Skeletal muscle satellite cell (primary cell): ENCODE measurements at regions not wholly inside any gene's neighbourhood (a gene's known extent, or its start where the extent isn't known, plus 50 kb on each side); places are given as distances from the start of the nearest gene placed in this dataset.

Experiments used
- H3K27me3 ChIP-seq: 2 replicates; pipeline ENCODE4 v1.7.0; 2013; ENCODE audit warnings: low read length; ENCODE audit not compliant: control insufficient read depth, insufficient read depth
- H3K36me3 ChIP-seq: 2 replicates; pipeline ENCODE4 v1.7.0; 2013; ENCODE audit warnings: mild to moderate bottlenecking, control low read depth, low read length; ENCODE audit not compliant: insufficient read depth
- H3K4me1 ChIP-seq: 2 replicates; pipeline ENCODE4 v1.7.0; 2013; ENCODE audit warnings: low read length; ENCODE audit not compliant: control insufficient read depth, insufficient read depth
- H3K4me2 ChIP-seq: 2 replicates; pipeline ENCODE4 v1.7.0; 2013; ENCODE audit warnings: mild to moderate bottlenecking, low read length
- H3K4me3 ChIP-seq: 2 replicates; pipeline ENCODE4 v1.7.0; 2013; ENCODE audit warnings: low read length
- H3K9ac ChIP-seq: 2 replicates; pipeline ENCODE4 v1.7.0; 2013; ENCODE audit warnings: mild to moderate bottlenecking, low read depth, low read length, moderate library complexity
- H3K9me3 ChIP-seq: replicated peaks from 2 replicates; pipeline ENCODE4 v1.7.0; 2013; ENCODE audit warnings: mild to moderate bottlenecking, control low read depth, low read length

DNA sequence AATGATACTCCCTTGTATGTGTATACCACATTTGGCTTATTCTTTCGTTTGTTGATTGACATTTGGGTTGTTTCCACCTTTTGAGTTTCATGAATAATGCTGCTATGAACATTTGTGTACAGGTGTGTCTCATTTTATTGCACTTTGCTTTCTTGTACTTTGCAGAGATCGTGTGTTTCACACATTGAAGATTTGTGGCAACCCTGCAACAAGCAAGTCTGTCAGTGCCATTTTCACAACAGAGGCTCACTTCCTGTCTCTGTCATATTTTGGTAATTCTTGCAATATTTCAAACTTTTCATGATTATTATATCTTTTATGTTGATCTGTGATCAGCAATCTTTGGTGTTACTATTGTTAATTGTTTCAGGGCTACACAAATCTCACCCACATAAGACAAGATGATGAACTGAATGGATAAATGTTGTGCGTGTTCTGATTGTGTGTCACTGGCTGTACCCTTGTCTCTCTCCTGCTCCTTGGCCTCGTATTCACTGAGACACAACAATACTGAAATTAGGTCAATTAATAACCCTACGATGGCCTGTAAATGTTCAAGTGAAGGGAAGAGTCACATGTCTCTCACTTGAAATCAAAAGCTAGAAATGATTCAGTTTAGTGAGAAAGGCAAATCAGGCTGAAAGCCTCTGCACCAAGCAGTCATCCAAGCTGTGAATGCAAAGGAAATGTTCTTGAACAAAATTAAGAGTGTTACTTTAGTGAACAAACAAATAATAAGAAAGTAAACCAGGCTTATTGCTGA lies 133.6 kb upstream of the JCAD start:
- Histone ChIP-seq H3K27me3 (peaks cover 16% of the 10 kb centered on the region), H3K9ac (no peak overlapping the region)

DNA sequence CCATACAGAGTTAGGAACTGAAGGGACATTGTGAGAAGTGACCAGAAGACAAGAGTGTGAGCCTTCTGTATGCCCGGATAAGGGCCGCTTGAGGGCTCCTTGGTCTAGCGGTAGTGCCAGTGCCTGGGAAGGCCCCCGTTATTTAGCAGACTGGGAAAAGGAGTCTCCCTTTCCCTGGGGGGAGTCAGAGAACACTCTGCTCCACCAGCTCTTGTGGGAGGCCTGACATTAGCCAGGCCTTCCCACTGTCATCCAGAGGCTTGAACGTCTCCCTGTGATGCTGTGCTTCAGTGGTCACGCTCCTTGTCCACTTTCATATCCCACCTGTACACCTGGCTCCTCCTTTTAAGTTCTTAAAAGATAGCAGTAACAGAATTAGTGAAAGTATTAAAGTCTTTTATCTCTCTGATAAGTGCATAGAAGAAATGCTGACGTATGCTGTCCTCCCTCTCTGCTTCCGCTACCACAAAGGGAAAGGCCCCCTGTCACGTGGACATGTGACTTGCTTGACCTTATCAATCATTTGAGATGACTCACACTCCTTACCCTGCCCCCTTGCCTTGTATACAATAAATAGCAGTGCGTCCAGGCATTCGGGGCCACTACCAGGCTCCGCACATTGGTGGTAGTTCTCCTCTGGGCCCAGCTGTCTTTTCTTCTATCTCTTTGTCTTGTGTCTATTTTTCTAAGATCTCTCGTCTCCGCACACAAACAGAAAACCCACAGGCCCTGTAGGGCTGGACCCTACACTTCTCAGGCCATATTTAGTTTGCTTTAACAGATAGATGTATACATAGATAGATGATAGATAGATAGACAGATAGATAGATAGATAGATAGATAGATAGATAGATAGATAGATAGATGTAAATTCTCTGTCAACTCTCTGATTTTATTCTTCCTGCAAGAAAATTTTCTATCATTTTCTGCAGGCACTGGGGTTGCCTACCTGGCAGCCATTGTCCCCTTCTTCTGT lies 131.5 kb upstream of the JCAD start:
- peaks cover 13% of the 10 kb centered on the region for H3K4me1 ChIP-seq
- no peak overlapping the region for H3K4me2 ChIP-seq
- peaks cover 5% of the 10 kb centered on the region for H3K9me3 ChIP-seq
- H3K9ac ChIP-seq = no peak overlapping the region
- H3K36me3 ChIP-seq = no peaks in the 10 kb centered on the region
- no peaks in the 10 kb centered on the region for H3K27me3 ChIP-seq
- no peak overlapping the region for H3K4me3 ChIP-seq

More for the DNA sequence above, 133.6 kb upstream of the JCAD start:
- no peak overlapping the region for H3K4me2 ChIP-seq
- H3K9me3 ChIP-seq = peaks cover 5% of the 10 kb centered on the region
- H3K4me3 ChIP-seq = no peak overlapping the region
- H3K36me3 ChIP-seq = no peaks in the 10 kb centered on the region
- H3K4me1 ChIP-seq = peaks cover 1% of the 10 kb centered on the region

DNA sequence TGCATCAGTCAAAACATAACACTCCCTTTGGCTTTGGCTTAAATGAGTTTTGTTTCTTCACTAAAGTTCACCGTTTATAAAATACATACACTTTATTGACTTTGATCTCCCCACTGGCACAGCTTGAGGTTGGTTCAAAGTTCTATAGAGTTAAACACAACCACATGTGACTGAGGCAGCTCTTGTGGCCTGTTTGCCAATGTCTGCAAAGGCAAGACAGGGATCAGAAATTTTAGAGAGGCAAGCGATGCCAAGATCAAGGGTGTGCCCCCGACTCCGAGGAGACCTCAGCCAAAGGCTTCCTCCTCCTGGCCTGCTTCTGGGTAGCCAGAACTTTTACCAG lies 129.8 kb upstream of the JCAD start:
- Histone ChIP-seq H3K4me1 (peaks cover 21% of the 10 kb centered on the region), H3K27me3 (no peaks in the 10 kb centered on the region), H3K36me3 (no peaks in the 10 kb centered on the region), H3K4me3 (no peak overlapping the region), H3K9me3 (peaks cover 1% of the 10 kb centered on the region), H3K9ac (no peak overlapping the region), H3K4me2 (no peak overlapping the region)

DNA sequence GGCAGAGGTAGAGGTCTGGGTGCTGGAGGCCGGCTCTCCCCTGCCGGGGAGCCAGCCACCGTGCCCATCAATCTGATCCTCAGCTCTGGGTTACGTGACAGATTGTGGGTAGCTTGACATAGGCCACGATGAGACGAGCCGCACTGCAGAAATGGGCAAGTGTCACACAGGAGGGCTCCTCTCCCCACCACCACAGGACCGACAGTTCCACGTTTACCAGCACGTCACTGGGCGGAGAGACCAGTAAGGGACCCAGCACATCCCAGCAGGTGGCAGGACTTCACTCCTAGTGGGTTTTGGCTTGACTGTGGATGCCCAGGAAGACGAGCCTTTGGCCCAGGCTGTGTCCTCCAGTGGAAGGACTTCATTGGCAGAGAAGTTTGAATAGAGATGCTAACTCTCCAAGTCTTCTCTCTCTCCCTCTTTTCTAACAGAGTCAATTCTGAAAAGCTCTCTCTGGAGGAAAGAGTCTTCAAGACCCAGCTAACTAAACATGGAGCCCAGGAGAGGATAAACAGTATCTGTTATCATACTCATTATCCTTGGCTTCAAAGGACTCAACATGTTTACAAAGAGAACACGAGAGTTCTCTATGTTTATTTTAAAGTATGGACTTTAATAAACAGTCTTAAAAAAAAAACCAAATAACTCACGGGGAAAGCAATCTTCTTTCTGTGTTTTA lies 129.3 kb upstream of the JCAD start:
- H3K4me2 ChIP-seq = no peak overlapping the region
- H3K27me3 ChIP-seq = no peaks in the 10 kb centered on the region
- H3K9me3 ChIP-seq = no peaks in the 10 kb centered on the region
- peaks cover 21% of the 10 kb centered on the region for H3K4me1 ChIP-seq
- H3K4me3 ChIP-seq = no peak overlapping the region
- no peaks in the 10 kb centered on the region for H3K36me3 ChIP-seq
- no peak overlapping the region for H3K9ac ChIP-seq

DNA sequence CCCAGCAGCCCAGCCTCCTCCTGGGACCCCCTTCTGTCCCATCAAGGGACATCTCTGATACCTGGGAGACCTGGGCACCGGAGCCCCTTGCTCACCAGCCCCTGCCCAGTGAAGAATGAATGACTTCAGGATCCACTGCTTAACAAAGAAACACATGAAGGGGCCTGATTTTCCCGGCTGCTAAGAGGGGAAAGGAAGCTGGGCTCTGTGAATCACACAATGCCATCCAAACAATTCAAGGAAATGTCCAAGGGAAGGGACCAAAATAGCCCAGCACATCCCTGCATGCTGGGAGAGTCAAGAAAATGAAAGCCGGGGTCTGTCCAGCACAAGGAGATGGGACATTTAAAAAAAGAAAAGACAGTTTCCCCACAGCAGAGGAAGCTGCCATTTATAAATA lies 128.7 kb upstream of the JCAD start:
- no peaks in the 10 kb centered on the region for H3K36me3 ChIP-seq
- no peak overlapping the region for H3K4me2 ChIP-seq
- peaks cover 26% of the 10 kb centered on the region for H3K4me1 ChIP-seq
- H3K9ac ChIP-seq = no peak overlapping the region
- no peak overlapping the region for H3K4me3 ChIP-seq
- H3K9me3 ChIP-seq = no peaks in the 10 kb centered on the region
- H3K27me3 ChIP-seq = no peaks in the 10 kb centered on the region

GRCh38 chr10:30187010-30187409 lies 127.6 kb upstream of the JCAD start:
- peaks cover 37% of the 10 kb centered on the region for H3K4me1 ChIP-seq
- H3K27me3 ChIP-seq = no peaks in the 10 kb centered on the region
- H3K4me2 ChIP-seq = no peak overlapping the region
- no peaks in the 10 kb centered on the region for H3K9me3 ChIP-seq
- no peak overlapping the region for H3K4me3 ChIP-seq
- H3K36me3 ChIP-seq = no peaks in the 10 kb centered on the region
- H3K9ac ChIP-seq = no peak overlapping the region

- peaks cover 39% of the 10 kb centered on the region for H3K4me1 ChIP-seq
- H3K9ac ChIP-seq = peak overlapping the region; percentile 6
- peak overlapping the region; percentile 11 for H3K4me3 ChIP-seq
- H3K9me3 ChIP-seq = no peaks in the 10 kb centered on the region
- no peaks in the 10 kb centered on the region for H3K27me3 ChIP-seq
- peak overlapping the region; percentile 38 for H3K4me2 ChIP-seq
- no peaks in the 10 kb centered on the region for H3K36me3 ChIP-seq
Observed at GRCh38 chr10:30186371-30186875, 127.0 kb upstream of the JCAD start.

- H3K4me2 ChIP-seq = peak overlapping the region; percentile 38
- no peaks in the 10 kb centered on the region for H3K9me3 ChIP-seq
- peaks cover 39% of the 10 kb centered on the region for H3K4me1 ChIP-seq
- peak overlapping the region; percentile 11 for H3K4me3 ChIP-seq
- H3K9ac ChIP-seq = no peak overlapping the region
- H3K36me3 ChIP-seq = no peaks in the 10 kb centered on the region
- H3K27me3 ChIP-seq = no peaks in the 10 kb centered on the region
Observed at GRCh38 chr10:30185916-30186315, 126.5 kb upstream of the JCAD start.

DNA sequence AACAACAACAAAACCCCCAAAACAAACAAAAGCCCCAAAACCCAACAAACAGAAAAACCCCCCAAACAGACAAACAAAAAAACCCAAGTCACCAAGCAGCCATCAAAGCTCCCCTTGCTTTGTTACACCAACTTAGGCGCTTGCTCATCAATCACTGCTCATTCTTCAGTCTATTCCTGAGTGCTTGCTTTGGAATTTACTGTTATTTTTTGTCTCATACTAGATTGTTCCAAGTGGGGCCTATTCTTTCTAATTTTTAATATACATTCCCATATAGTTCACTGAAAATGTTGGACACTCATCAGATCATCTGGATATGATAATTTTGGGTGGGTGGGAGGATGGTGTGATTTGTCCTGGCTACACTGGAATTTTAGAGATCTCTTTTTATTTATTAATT lies 126.0 kb upstream of the JCAD start:
- Histone ChIP-seq H3K9ac (no peak overlapping the region), H3K4me3 (no peak overlapping the region), H3K36me3 (no peaks in the 10 kb centered on the region), H3K4me2 (peak overlapping the region; percentile 35), H3K4me1 (peaks cover 39% of the 10 kb centered on the region), H3K9me3 (no peaks in the 10 kb centered on the region), H3K27me3 (no peaks in the 10 kb centered on the region)

DNA sequence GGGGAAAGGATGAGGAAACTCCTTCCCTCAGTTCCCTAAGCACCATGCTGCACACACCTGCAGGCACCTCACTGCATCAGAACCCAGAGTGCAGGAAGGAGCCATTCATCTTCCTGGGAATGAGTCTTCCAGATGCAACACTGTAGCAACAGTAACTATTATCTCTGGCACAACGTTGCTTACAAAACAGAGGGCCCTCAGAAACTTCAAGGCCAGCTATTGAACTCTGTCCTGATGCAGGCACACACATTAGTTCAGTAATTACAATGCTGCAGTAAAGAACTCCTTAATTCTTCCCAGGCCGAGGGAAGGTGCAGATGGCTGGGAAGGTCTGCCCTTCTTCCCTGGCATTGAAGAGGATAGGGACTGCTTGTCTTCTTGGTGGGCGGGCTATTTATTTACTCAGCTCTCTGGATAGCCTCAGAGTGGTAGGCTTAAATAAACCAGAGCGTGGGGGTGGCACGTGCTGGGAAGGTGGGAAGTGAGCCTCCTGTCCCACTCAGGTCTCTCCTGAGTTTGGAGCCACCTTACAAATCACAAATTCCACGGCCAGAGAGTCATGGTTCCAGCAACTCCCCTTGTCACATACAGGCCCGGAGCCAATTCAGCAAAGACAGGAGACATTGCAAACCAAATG lies 125.1 kb upstream of the JCAD start:
- Histone ChIP-seq H3K9ac (no peak overlapping the region), H3K9me3 (no peaks in the 10 kb centered on the region), H3K4me1 (peaks cover 39% of the 10 kb centered on the region), H3K4me3 (no peak overlapping the region), H3K36me3 (no peaks in the 10 kb centered on the region), H3K27me3 (no peaks in the 10 kb centered on the region), H3K4me2 (no peak overlapping the region)

DNA sequence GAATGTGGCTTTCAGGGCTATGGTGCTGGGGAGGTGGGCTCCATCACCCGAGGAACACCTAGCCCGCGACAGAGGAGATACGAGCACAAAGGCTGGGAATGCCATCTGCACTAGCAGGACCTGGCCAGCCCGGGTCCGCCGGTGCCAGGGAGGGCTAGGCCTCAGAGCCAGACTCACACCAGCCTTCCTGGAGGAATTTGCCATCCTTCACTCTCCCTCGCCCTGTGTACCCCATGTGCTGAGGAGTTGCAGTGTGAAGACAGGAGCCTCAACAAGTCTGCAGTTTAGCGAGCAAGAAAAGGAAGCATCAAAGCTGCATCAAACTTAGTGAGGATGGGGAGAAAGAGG lies 123.6 kb upstream of the JCAD start:
- Histone ChIP-seq H3K4me2 (no peak overlapping the region), H3K36me3 (no peaks in the 10 kb centered on the region), H3K9ac (no peak overlapping the region), H3K27me3 (no peaks in the 10 kb centered on the region), H3K4me3 (no peak overlapping the region), H3K4me1 (peaks cover 44% of the 10 kb centered on the region), H3K9me3 (no peaks in the 10 kb centered on the region)
